22Rv1 (cell line): ENCODE measurements at regions not wholly inside any gene's neighbourhood (a gene's known extent, or its start where the extent isn't known, plus 50 kb on each side); places are given as distances from the start of the nearest gene placed in this dataset.

Source experiments
- H3K27ac ChIP-seq: fragments of 450-650 bp; 2 replicates; pipeline ENCODE4 v1.5.1; 2017
- ZFX ChIP-seq: fragments of 450-650 bp; IDR thresholded peaks from 2 replicates; pipeline ENCODE4 v1.6.1; 2017; ENCODE audit warnings: antibody characterized with exemption, borderline replicate concordance
- TF ChIP-seq, protein P1 (sequence below): fragments of 450-650 bp; IDR thresholded peaks from 2 replicates; pipeline ENCODE4 v1.5.1; 2017; ENCODE audit warnings: mild to moderate bottlenecking

DNA sequence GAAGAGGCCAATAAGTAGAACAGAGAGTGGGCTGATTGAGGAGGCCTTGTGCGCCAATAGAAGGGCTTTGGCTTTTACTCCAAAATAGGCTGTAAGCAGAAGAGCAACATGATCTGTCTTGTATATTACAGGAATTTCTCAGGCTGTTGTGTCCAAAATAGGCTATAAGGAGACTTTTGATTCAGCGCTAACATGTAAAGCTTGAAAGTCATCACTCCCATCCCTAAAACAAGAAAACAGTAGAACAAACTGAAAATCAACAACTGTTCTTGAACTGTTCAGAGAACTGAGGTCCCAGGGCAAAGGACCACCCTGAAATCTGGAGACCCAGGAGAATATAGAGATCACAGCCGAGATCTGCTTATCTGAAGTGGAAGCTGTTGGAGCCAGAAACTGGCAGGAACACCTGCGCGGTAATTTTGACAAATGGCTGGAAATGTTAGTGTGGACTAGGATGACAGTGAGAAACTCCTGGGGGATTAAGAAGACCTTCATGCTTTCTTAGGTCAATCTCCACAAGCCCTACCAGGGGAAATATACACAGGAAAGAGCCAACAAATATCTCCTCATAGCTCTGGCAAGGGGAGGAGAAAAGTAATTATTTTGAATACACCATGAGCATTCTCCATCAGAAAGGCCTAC lies 258.6 kb downstream of the RBM43 start:
- TF ChIP-seq, protein P1, sequence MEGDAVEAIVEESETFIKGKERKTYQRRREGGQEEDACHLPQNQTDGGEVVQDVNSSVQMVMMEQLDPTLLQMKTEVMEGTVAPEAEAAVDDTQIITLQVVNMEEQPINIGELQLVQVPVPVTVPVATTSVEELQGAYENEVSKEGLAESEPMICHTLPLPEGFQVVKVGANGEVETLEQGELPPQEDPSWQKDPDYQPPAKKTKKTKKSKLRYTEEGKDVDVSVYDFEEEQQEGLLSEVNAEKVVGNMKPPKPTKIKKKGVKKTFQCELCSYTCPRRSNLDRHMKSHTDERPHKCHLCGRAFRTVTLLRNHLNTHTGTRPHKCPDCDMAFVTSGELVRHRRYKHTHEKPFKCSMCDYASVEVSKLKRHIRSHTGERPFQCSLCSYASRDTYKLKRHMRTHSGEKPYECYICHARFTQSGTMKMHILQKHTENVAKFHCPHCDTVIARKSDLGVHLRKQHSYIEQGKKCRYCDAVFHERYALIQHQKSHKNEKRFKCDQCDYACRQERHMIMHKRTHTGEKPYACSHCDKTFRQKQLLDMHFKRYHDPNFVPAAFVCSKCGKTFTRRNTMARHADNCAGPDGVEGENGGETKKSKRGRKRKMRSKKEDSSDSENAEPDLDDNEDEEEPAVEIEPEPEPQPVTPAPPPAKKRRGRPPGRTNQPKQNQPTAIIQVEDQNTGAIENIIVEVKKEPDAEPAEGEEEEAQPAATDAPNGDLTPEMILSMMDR, result no peak
- no peak for TF ChIP-seq ZFX
- no peak overlapping the region for H3K27ac ChIP-seq

DNA sequence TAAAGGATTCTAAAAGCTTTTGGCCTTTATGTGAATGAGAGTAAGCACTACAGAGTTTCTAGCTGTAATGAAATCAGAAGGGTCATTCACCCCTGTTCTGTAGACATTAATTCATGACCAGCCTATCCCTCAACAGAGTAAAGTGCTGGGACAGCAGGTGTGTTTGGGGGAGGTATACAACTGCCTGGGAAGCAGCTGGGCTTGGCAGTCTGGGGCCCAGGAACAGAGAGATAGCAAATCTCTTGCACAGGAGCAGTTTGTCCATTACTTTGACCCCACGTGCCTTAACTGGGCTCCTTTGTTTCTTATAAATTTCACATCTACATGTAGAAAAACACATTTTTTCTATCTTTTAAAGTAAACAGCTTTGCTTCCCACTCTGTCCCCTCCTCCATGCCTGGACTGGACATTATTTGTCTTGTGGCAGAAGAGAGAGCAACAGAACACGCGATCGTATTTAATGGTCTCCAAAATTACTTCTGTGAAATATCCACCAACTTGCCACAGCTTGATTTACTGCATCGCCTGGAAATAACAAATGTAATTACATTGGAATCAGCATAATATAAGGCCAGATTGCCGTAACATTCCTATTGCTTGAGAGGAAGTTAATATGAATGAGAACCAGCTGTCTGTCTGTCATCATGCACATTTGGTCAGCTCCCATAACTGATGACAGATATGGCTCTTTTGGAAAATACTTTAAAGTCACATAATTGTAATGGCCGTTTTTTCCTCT lies 263.8 kb downstream of the RBM43 start:
- no peak overlapping the region for H3K27ac ChIP-seq
- TF ChIP-seq, protein P1, result no peak
- no peak for TF ChIP-seq ZFX

DNA sequence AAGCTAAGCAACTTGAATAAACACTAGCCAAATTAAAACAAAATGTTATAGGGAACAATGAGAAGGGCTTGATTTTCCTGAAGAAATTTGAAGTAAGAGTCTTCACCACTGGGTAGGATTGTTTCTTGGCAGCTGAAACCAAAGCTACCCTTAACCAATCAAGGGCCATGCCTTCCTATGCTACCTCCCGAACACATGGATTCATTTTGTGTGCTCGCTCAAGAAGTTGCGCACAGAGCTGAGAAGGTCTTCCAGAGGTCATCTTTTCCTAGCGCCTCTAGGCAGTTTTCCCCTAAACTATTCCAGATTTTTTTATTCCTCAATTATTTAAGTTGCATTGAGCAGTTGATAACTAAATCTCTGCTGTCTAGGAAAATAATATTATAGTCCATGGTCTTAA lies 264.6 kb downstream of the RBM43 start:
- H3K27ac ChIP-seq, result no peak overlapping the region
- no peak for TF ChIP-seq ZFX
- TF ChIP-seq, protein P1, result no peak

DNA sequence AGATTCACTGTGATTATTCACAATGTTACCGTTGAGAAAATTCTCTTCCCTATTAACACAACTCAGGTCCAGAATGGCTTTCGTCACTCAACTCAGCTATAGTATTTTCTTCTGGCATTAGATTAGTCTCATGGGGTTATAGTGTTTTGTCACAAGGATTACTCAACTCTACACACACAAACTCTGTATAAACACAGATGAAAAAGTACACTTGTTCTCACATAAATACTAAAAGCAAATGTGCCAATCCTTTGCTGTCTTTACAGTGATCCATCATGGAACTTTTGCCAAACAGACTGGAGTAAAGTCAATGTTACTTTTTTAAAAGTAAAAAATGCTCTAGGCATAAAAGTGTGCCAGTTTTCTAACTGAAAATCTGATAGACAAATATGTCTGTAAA lies 267.6 kb downstream of the RBM43 start:
- TF ChIP-seq ZFX, result no peak
- TF ChIP-seq, protein P1, result no peak
- H3K27ac ChIP-seq, result no peak overlapping the region

DNA sequence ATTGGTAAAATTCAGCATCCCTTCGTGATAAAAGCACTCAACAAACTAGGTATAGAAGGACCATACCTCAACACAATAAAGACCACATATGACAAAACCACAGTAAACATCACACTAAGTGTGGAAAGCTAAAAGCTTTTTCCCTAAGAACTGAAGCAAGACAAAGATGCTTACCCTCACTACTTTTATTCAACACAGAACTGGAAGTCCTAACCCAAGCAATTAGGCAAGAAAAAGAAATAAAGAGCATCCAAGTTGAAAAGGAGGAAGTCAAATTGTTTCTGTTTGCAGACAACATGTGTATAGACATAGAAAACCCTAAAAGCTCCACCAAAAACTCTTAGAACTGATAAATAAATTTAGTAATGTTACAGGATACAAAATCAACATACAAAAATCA lies 271.7 kb downstream of the RBM43 start:
- H3K27ac ChIP-seq, result no peak overlapping the region
- TF ChIP-seq, protein P1, result no peak
- no peak for TF ChIP-seq ZFX

DNA sequence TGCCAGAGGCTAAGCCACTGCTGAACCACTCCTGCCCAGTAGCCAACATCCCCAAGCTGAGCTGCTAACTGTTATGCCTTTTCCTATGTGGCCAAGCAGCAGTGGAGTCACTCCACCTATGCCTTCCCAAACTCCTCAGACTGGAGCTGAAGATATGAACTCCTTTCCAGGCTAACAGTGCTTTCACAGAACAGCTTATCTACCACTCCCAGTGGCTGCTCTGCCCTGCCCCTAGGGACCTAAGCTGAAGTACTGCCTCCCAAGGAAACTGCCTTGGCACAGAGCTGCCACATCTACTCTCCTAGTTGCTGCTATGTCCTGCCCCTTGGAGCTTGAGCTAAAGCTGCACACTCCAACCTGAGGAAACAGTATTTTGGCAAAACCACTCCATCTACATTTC lies 275.9 kb downstream of the RBM43 start:
- H3K27ac ChIP-seq, result no peak overlapping the region
- TF ChIP-seq, protein P1, result no peak
- no peak for TF ChIP-seq ZFX

DNA sequence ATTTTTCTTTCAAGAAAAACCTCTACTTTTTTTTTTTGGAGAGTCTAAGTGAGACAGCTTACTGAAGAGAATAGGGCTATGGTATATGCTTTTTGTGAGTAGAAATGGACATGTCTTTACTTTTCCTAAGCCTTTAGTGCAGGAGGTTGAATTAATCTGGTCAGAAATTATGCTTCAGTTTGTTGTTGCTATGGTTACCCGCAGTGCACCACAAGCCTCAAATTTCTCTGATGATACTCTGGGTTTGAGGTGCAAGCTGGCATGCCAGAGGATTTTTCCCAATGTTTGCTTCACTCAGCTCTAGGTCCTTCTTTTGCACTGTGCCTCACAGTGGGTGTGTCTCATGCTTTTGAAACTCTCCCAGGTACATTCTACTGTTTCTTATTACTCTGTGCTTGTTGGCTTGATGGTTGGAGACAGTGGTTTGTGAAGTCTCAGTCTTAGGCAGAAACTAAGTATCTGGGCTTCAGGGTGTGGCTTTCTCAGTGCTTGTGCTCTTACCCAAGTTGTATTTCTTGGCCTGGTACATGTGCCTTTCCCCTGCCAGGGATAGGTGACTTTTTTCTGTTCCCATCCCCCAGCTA lies 278.3 kb downstream of the RBM43 start:
- no peak overlapping the region for H3K27ac ChIP-seq
- no peak for TF ChIP-seq ZFX
- TF ChIP-seq, protein P1, result no peak
